ENCODE measurements at regions not wholly inside any gene's neighbourhood (a gene's known extent, or its start where the extent isn't known, plus 50 kb on each side); places are given as distances from the start of the nearest gene placed in this dataset.

DNA sequence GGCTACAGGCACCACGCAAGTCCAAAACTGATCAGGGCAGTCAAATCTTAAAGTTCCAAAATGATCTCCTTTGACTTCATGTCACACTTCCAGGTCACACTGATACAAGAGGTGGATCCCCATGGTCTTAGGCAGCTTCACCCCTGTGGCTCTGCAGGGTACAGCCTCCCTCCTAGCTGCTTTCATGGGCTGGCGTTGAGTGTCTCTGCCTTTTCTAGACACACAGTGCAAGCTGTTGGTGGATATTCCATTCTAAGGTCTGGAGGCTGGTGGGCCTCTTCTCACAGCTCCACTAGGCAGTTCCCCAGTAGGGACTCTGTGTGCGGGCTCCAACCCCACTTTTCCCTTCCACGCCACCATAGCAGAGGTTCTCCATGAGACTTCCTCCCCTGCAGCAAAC is 838.2 kb upstream of the CHAC2 start:
- no TSS peak for BruUV-seq (replicated peaks)
- no peak for DNase-seq (ENCODE audit: low spot score)

DNA sequence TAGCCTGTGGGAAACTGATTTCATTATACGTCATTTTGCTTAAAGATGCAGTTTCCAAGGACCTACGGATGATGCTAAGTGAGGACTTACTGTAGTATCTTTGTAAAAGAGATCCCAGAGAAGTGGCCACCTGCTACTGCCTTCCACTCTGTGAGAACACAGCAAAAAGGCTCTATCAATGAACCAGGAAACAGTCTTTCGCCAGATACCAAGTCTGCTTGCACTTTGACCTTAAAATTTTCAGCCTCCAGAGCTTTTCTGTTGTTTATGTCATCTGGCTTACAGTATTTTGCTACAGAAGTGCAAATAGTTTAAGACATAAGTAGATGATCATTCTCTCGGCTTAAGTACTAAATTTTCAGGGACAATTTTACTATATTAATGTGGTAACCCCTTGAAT is 847.9 kb upstream of the CHAC2 start:
- Histone ChIP-seq H3K27me3 (replicated peaks; ENCODE audit: insufficient read depth, low read depth, low read length, poor library complexity) (no peaks in the 10 kb centered on the region), H3K36me3 (ENCODE audit: insufficient read depth, low read length, poor library complexity, severe bottlenecking) (no peaks in the 10 kb centered on the region), H3K9me3 (ENCODE audit: low read depth, low read length, poor library complexity, severe bottlenecking) (no peaks in the 10 kb centered on the region), H3K4me3 (ENCODE audit: low read depth, low read length, poor library complexity, severe bottlenecking) (no peak overlapping the region), H3K4me1 (ENCODE audit: insufficient read depth, low read length, poor library complexity, severe bottlenecking) (no peaks in the 10 kb centered on the region), H3K27ac (ENCODE audit: low read depth, low read length, poor library complexity, severe bottlenecking) (no peak overlapping the region)
- intact Hi-C loops (cut with micrococcal nuclease; ENCODE audit: unreplicated experiment): no loop called here
- TF ChIP-seq EZH2 (IDR thresholded peaks at IDR 0.05; ENCODE audit: borderline replicate concordance, low read depth, low read length, poor library complexity, severe bottlenecking): no peak
- TF ChIP-seq, protein P1, sequence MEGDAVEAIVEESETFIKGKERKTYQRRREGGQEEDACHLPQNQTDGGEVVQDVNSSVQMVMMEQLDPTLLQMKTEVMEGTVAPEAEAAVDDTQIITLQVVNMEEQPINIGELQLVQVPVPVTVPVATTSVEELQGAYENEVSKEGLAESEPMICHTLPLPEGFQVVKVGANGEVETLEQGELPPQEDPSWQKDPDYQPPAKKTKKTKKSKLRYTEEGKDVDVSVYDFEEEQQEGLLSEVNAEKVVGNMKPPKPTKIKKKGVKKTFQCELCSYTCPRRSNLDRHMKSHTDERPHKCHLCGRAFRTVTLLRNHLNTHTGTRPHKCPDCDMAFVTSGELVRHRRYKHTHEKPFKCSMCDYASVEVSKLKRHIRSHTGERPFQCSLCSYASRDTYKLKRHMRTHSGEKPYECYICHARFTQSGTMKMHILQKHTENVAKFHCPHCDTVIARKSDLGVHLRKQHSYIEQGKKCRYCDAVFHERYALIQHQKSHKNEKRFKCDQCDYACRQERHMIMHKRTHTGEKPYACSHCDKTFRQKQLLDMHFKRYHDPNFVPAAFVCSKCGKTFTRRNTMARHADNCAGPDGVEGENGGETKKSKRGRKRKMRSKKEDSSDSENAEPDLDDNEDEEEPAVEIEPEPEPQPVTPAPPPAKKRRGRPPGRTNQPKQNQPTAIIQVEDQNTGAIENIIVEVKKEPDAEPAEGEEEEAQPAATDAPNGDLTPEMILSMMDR (conservative IDR thresholded peaks at IDR 0.05; ENCODE audit: low read depth, low read length): no peak
- POLR2A ChIA-PET (ENCODE audit: low non-redundant PET): interaction anchor here (0.7 kb wide), 1 partner anchor 259 kb away, joined by 3 read pairs; no protein-coding TSS in a partner anchor
- CTCF ChIA-PET: no interaction called here
- no peak for DNase-seq (ENCODE audit: low spot score)
- BruUV-seq (replicated peaks): no TSS peak

More for the DNA sequence above, 838.2 kb upstream of the CHAC2 start:
- H3K36me3 ChIP-seq (ENCODE audit: insufficient read depth, low read length, poor library complexity, severe bottlenecking): no peaks in the 10 kb centered on the region
- no peaks in the 10 kb centered on the region for H3K4me1 ChIP-seq (ENCODE audit: insufficient read depth, low read length, poor library complexity, severe bottlenecking)
- H3K27me3 ChIP-seq (replicated peaks; ENCODE audit: insufficient read depth, low read depth, low read length, poor library complexity): no peaks in the 10 kb centered on the region
- H3K9me3 ChIP-seq (ENCODE audit: low read depth, low read length, poor library complexity, severe bottlenecking): no peaks in the 10 kb centered on the region
- no peak overlapping the region for H3K27ac ChIP-seq (ENCODE audit: low read depth, low read length, poor library complexity, severe bottlenecking)
- no peak overlapping the region for H3K4me3 ChIP-seq (ENCODE audit: low read depth, low read length, poor library complexity, severe bottlenecking)
- intact Hi-C loops (cut with micrococcal nuclease; ENCODE audit: unreplicated experiment): no loop called here
- TF ChIP-seq, protein P1 (conservative IDR thresholded peaks at IDR 0.05; ENCODE audit: low read depth, low read length): no peak
- no peak for TF ChIP-seq EZH2 (IDR thresholded peaks at IDR 0.05; ENCODE audit: borderline replicate concordance, low read depth, low read length, poor library complexity, severe bottlenecking)
- POLR2A ChIA-PET (ENCODE audit: low non-redundant PET): no interaction called here
- CTCF ChIA-PET: no interaction called here

DNA sequence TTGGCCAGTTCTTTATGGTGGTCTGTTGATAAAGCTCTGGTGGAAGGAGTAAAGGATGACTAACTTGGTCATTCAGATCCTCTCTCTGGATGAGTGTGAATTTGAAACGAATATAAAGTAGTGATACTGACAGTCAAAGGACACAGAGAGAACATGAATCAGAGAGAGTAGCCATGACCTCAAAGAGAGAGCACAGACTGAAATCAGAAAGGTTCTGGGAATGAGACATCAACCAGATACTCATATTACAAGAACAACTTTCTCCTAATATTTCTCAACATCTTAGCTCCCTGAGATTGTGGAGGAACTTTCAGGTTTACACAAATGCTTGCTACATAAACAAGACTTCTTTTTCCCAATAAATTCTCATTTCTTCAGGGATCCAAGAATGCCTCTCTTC is 849.1 kb upstream of the CHAC2 start:
- intact Hi-C loops (cut with micrococcal nuclease; ENCODE audit: unreplicated experiment): no loop called here
- CTCF ChIA-PET: no interaction called here
- Histone ChIP-seq H3K27me3 (replicated peaks; ENCODE audit: insufficient read depth, low read depth, low read length, poor library complexity) (no peaks in the 10 kb centered on the region), H3K27ac (ENCODE audit: low read depth, low read length, poor library complexity, severe bottlenecking) (no peak overlapping the region), H3K9me3 (ENCODE audit: low read depth, low read length, poor library complexity, severe bottlenecking) (no peaks in the 10 kb centered on the region), H3K36me3 (ENCODE audit: insufficient read depth, low read length, poor library complexity, severe bottlenecking) (no peaks in the 10 kb centered on the region), H3K4me1 (ENCODE audit: insufficient read depth, low read length, poor library complexity, severe bottlenecking) (no peaks in the 10 kb centered on the region), H3K4me3 (ENCODE audit: low read depth, low read length, poor library complexity, severe bottlenecking) (no peak overlapping the region)
- no peak for DNase-seq (ENCODE audit: low spot score)
- POLR2A ChIA-PET (ENCODE audit: low non-redundant PET): no interaction called here
- TF ChIP-seq, protein P1 (conservative IDR thresholded peaks at IDR 0.05; ENCODE audit: low read depth, low read length): no peak
- no peak for TF ChIP-seq EZH2 (IDR thresholded peaks at IDR 0.05; ENCODE audit: borderline replicate concordance, low read depth, low read length, poor library complexity, severe bottlenecking)
- no TSS peak for BruUV-seq (replicated peaks)
